ENCODE measurements at regions not wholly inside any gene's neighbourhood (a gene's known extent, or its start where the extent isn't known, plus 50 kb on each side); places are given as distances from the start of the nearest gene placed in this dataset.

DNA sequence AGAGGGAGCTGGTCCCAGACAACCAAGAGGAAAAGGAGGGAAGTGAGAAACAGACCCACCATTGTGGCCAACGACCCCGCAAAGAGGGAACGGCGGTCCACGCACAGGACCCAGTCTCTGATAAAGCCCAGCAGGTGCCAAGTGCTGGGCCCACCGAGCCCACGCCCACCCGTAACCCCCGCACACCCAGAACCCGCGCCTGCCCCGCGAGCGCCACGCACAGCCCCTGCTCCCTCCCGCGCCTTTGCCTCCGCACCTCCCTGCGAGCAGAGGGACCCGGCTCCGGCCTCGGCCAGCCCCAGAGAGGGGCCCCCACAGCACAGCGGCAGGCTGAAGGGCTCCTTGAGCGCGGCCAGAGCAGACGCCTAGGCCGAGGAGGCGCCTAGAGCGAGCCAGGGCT, 1192.2 kb downstream of the PCDH17 start:
- no peak for TF ChIP-seq CTCF (IDR thresholded peaks at IDR 0.05)
- POLR2A ChIA-PET = no interaction called here
- no peak overlapping the region for H3K27ac Mint-ChIP-seq

GRCh38 chr13:58827904-58828303, 1196.4 kb downstream of the PCDH17 start:
- no peaks in the 10 kb centered on the region for H3K36me3 ChIP-seq (ENCODE audit: insufficient read depth, low read length)
- H3K4me1 ChIP-seq (ENCODE audit: insufficient read depth, low read length) = no peaks in the 10 kb centered on the region
- H3K36me3 Mint-ChIP-seq (ENCODE audit: low read depth) = no peaks in the 10 kb centered on the region
- H3K9me3 ChIP-seq (ENCODE audit: control insufficient read depth in 1 of 2, insufficient read depth in 1 of 2, low read length in 2 of 2) = peaks cover 0 to 12% of the 10 kb centered on the region in 2 experiments
- no peak overlapping the region for H3K4me3 Mint-ChIP-seq
- intact Hi-C loops (cut with DNase I, micrococcal nuclease) = no loop called here
- H3K27ac ChIP-seq (ENCODE audit: low read depth in 1 of 2, low read length in 2 of 2) = no peak overlapping the region
- no peaks in the 10 kb centered on the region for H3K27me3 Mint-ChIP-seq
- no peak overlapping the region for H3K27ac Mint-ChIP-seq
- no peaks in the 10 kb centered on the region for H3K27me3 ChIP-seq (ENCODE audit: control insufficient read depth in 1 of 2, insufficient read depth in 2 of 2, low read length in 2 of 2)
- H3K4me3 ChIP-seq (ENCODE audit: low read length) = no peak overlapping the region
- POLR2A ChIA-PET = no interaction called here
- no peak for DNase-seq
- CTCF ChIA-PET = no interaction called here
- ATAC-seq (ENCODE audit: poor library complexity) = no peak
- TF ChIP-seq CTCF (IDR thresholded peaks at IDR 0.05) = no peak
- H3K4me1 Mint-ChIP-seq (ENCODE audit: low read depth) = no peaks in the 10 kb centered on the region
- H3K9me3 Mint-ChIP-seq = no peaks in the 10 kb centered on the region

More for the DNA sequence above, 1192.2 kb downstream of the PCDH17 start:
- no peak overlapping the region for H3K27ac ChIP-seq (ENCODE audit: low read depth in 1 of 2, low read length in 2 of 2)
- H3K36me3 ChIP-seq (ENCODE audit: insufficient read depth, low read length) = no peaks in the 10 kb centered on the region
- peaks cover 0 to 13% of the 10 kb centered on the region in 2 experiments for H3K9me3 ChIP-seq (ENCODE audit: control insufficient read depth in 1 of 2, insufficient read depth in 1 of 2, low read length in 2 of 2)
- no peak overlapping the region for H3K4me3 ChIP-seq (ENCODE audit: low read length)
- H3K4me1 ChIP-seq (ENCODE audit: insufficient read depth, low read length) = no peaks in the 10 kb centered on the region
- no peak overlapping the region for H3K4me3 Mint-ChIP-seq
- intact Hi-C loops (cut with DNase I, micrococcal nuclease) = no loop called here
- H3K36me3 Mint-ChIP-seq (ENCODE audit: low read depth) = no peaks in the 10 kb centered on the region
- no peak for ATAC-seq (ENCODE audit: poor library complexity)
- H3K4me1 Mint-ChIP-seq (ENCODE audit: low read depth) = no peaks in the 10 kb centered on the region
- H3K27me3 ChIP-seq (ENCODE audit: control insufficient read depth in 1 of 2, insufficient read depth in 2 of 2, low read length in 2 of 2) = no peaks in the 10 kb centered on the region
- CTCF ChIA-PET = no interaction called here
- H3K27me3 Mint-ChIP-seq = no peaks in the 10 kb centered on the region
- no peak for DNase-seq
- no peaks in the 10 kb centered on the region for H3K9me3 Mint-ChIP-seq

DNA sequence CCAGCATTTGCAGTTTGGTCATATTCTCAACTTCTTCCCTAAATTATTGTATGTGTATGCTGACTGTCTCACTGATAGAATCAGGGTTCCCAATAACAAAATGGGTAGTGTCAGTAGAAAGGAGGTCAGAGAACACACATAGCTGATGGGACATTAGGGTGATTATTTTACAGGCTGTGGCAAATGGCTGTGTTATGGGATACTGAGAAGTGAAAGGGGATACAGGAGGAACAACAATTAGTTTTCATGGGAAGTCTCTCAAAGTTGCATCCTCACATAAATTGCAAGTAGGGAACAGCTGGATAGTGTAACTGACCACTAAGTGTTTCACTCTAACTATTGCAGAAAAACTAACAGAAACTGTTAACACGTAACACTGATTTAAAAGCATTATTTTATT, 1199.3 kb downstream of the PCDH17 start:
- no peaks in the 10 kb centered on the region for H3K36me3 ChIP-seq (ENCODE audit: insufficient read depth, low read length)
- no peaks in the 10 kb centered on the region for H3K4me1 Mint-ChIP-seq (ENCODE audit: low read depth)
- no peaks in the 10 kb centered on the region for H3K27me3 ChIP-seq (ENCODE audit: control insufficient read depth in 1 of 2, insufficient read depth in 2 of 2, low read length in 2 of 2)
- H3K27ac ChIP-seq (ENCODE audit: low read depth in 1 of 2, low read length in 2 of 2) = no peak overlapping the region
- no peaks in the 10 kb centered on the region for H3K27me3 Mint-ChIP-seq
- CTCF ChIA-PET = no interaction called here
- no peak overlapping the region for H3K4me3 ChIP-seq (ENCODE audit: low read length)
- peaks cover 2% of the 10 kb centered on the region for H3K9me3 Mint-ChIP-seq
- peaks cover 0 to 4% of the 10 kb centered on the region in 2 experiments for H3K9me3 ChIP-seq (ENCODE audit: control insufficient read depth in 1 of 2, insufficient read depth in 1 of 2, low read length in 2 of 2)
- intact Hi-C loops (cut with DNase I, micrococcal nuclease) = no loop called here
- no peak overlapping the region for H3K27ac Mint-ChIP-seq
- POLR2A ChIA-PET = no interaction called here
- TF ChIP-seq CTCF (IDR thresholded peaks at IDR 0.05) = no peak
- no peak for DNase-seq
- no peaks in the 10 kb centered on the region for H3K36me3 Mint-ChIP-seq (ENCODE audit: low read depth)
- H3K4me1 ChIP-seq (ENCODE audit: insufficient read depth, low read length) = no peaks in the 10 kb centered on the region
- no peak overlapping the region for H3K4me3 Mint-ChIP-seq
- no peak for ATAC-seq (ENCODE audit: poor library complexity)

All from CD4-positive, alpha-beta T cell (primary cell).